Right lobe of liver (tissue), 4 donors: ENCODE measurements at regions not wholly inside any gene's neighbourhood (a gene's known extent, or its start where the extent isn't known, plus 50 kb on each side); places are given as distances from the start of the nearest gene placed in this dataset.

Experiments
- CTCF ChIP-seq, 4 donors: fragments of 200-600 bp in 3 of 4; fragments of 450-650 bp in 1 of 4; IDR thresholded peaks; one replicate each; pipeline versions ENCODE4 v1.5.1 to v1.8.0; 2016 to 2022; ENCODE audit warnings: antibody characterized with exemption in 4 of 4, mild to moderate bottlenecking in 2 of 4
- POLR2A ChIP-seq: fragments of 450-650 bp; IDR thresholded peaks from one replicate; pipeline ENCODE4 v1.6.1; 2017; ENCODE audit warnings: antibody characterized with exemption, mild to moderate bottlenecking
- donor health status: DM: no; HTN: no; CAD: no.
- donor health status: DM: no; HTN: no; CAD: no.
- donor health status: DM: no; HTN: yes; CAD: no.

GRCh38 chr4:55758570-55758969 lies 61.0 kb upstream of the EXOC1L start:
- TF ChIP-seq CTCF (IDR thresholded peaks at IDR 0.05) (no peak), POLR2A (no peak)
